ENCODE measurements at regions not wholly inside any gene's neighbourhood (a gene's known extent, or its start where the extent isn't known, plus 50 kb on each side); places are given as distances from the start of the nearest gene placed in this dataset.
A peak's percentile ranks its signal among the peaks of the same experiment; 100 is the strongest.

DNA sequence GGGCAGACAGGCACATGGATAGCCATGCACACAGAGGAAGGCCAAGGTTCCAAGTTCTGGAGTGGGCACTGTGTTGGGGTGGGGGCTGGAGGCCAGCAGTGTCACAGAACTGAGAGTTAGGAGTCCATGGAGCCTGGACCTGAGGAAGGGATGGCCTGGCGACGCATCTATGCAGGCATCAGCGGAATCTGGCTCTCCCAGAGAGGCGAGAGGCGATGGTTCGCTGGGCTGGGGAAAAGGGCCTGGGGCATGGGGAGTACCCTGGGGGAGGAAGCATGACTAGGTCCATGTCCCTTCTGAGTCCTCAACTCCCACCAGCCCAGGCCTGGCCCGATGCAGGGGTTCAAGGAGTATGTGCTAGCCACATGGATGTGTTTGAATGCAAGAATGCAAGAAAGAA is 192.8 kb upstream of the LINGO1 start:
- H3K27ac ChIP-seq = no peak overlapping the region
- TF ChIP-seq, protein P1, sequence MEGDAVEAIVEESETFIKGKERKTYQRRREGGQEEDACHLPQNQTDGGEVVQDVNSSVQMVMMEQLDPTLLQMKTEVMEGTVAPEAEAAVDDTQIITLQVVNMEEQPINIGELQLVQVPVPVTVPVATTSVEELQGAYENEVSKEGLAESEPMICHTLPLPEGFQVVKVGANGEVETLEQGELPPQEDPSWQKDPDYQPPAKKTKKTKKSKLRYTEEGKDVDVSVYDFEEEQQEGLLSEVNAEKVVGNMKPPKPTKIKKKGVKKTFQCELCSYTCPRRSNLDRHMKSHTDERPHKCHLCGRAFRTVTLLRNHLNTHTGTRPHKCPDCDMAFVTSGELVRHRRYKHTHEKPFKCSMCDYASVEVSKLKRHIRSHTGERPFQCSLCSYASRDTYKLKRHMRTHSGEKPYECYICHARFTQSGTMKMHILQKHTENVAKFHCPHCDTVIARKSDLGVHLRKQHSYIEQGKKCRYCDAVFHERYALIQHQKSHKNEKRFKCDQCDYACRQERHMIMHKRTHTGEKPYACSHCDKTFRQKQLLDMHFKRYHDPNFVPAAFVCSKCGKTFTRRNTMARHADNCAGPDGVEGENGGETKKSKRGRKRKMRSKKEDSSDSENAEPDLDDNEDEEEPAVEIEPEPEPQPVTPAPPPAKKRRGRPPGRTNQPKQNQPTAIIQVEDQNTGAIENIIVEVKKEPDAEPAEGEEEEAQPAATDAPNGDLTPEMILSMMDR (conservative IDR thresholded peaks at IDR 0.05) = no peak

DNA sequence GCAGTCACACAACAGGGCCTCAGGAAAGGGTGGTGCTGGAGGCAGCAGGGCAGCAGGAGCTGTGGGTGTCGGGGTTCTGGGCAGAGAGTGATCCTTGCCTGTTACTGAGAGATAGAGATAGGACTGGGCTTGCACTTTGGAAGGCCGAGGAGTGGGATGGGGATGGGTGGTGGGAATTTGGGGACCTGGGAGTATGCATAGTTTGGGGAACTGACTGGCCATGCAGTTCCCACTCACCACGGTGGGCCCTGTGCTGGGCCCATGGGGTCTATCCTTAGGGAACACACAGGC is 192.5 kb upstream of the LINGO1 start:
- H3K27ac ChIP-seq = no peak overlapping the region
- TF ChIP-seq, protein P1 (conservative IDR thresholded peaks at IDR 0.05) = no peak

DNA sequence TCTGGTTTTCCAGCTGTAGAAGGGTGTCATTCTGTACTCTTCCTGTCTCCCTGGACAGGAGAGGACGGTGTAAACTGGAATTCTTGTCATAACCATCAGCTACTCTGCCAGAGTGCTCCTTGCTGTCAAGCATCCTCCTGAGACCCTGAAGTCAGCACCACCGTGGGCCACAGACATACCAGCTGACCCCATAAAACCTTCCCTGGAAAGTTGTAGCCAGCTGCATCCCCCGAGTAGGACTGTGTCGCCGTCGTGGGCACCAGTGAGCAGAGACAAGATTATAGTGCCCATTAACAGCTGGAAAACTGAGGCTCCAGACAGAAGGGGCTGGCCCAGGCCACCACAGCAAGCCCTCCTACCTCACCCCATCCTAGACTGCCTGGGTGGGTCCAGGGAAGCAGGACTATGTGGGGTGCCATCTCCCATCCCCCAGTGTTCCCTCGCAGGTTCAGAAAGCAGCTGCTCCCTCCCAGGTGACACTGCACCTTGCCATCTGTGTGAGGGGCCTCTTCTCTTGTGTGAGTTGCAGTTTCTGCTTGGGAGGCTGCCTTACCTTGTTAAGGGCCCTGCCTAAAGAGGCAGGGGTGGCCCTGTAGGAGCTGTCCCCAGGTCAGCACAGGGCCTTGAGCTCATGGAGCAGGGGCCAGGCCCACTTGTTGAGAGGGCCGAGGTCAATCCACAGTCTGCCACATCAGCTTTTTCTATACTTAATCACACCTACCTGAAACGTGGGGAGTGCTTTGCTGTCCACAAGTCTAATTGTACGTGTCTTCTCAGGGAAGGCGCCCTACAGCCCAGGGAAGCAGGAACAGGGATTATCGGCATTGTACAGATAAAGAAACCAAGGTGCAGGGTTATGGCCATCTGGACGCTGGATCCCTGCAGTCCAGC is 191.9 kb upstream of the LINGO1 start:
- no peak overlapping the region for H3K27ac ChIP-seq
- TF ChIP-seq, protein P1 (conservative IDR thresholded peaks at IDR 0.05) = no peak

DNA sequence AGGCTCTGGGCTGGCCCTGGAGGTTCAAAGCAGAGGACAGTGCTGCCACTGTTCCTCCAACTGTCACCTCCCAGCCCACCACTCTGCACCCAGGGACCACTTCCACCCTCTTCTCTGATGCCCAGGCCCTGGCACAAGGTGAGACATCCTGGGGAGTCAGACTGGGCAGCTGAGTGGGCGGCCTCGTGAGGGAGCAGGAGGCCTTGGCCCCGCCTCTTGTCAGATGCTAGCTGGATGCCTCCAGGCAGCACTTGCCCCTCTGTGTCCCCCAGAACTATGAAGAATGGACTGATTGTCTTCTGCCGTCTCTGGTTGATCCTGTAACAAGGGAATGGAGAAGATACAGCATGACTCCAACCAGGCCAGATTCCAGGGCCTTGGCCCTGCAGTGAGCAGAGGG is 191.0 kb upstream of the LINGO1 start:
- TF ChIP-seq, protein P1 (conservative IDR thresholded peaks at IDR 0.05) = no peak
- no peak overlapping the region for H3K27ac ChIP-seq

DNA sequence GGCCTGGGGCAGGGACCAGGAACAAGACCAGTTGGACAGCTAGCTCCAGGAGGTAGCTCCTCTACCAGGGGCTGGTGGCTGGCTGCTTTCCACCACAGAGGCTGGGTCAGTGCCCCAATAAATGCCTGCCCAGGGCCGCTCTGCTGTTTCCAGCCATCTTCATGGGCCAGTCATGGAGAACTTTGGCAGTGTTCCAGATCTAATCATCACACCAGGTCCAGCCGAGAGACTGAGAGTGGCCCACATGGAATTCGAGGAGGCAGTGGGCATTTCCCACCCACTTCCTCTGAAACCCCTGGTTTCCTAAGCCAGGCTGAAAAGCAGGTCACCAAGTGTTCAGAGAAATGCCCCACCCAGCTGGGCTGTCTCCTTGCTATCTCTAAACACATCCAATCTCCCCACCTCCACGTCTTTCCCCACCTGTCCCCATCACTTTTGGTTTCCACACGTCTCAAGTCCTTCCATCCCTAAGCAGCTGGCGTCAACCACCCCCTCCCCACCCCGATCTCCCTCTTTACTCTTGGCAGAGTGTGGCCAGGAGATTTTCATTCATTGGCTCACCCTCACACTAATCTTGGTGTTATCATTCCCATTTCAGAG is 190.0 kb upstream of the LINGO1 start:
- no peak overlapping the region for H3K27ac ChIP-seq
- TF ChIP-seq, protein P1 (conservative IDR thresholded peaks at IDR 0.05) = no peak

DNA sequence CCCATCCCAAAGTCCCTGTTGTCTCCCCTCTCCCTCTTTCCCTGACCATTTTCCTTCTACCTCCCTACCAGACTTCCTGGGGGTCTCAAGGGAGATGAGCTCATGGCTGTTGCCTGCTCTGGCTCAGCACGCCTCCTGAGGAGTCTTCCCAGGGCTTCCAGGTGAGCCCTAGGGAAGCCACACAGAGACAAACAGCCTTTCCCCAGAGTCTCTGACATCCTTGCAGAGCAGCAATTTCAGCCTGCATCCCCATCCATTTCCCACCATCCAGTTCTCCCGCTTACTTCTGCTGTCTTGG is 189.2 kb upstream of the LINGO1 start:
- TF ChIP-seq, protein P1 (conservative IDR thresholded peaks at IDR 0.05) = no peak
- H3K27ac ChIP-seq = no peak overlapping the region

DNA sequence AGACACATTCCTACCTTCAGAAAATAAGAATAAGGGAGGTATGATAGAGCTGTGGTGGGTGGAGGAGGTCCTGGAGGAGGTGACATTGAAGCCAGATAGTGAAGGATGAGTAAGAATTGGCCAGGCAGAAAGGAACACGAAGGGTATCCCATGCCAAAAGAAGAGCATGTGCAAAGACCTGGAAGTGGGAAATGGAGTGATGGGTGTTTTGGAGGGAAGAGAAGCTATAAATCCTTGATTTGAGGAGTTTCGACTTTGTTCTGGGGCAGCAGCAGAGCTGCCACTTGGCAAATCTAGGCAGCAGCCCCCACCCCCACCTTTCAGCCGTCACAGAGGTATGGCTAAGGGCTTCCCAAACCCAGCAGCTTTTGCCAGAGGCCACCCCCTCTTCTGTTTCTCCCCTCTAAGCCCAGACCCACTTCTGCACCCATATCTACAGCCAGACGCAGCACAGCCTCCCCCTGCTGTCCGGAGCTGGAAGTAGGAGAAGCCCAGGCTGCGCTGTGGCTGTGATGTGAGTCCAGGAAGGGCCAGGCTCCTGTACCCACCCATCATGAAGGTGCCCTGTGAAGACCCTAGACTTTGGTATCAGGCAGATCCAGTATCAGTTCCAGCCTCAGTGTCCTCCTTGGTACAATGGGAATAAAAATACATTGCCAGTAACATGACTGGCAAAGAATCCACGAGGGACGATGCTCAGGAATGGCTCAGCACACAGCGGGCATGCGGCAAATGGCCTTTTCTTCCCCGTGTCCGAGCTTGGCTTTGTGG is 188.7 kb upstream of the LINGO1 start:
- TF ChIP-seq, protein P1 (conservative IDR thresholded peaks at IDR 0.05) = peak; percentile 99
- no peak overlapping the region for H3K27ac ChIP-seq

Data from VCaP (cell line).